GM04504 (cell line): ENCODE measurements at regions not wholly inside any gene's neighbourhood (a gene's known extent, or its start where the extent isn't known, plus 50 kb on each side); places are given as distances from the start of the nearest gene placed in this dataset.

ENCODE experiments used
- DNase-seq: peaks from one replicate; pipeline ENCODE4 v3.0.0-alpha.2; 2012; ENCODE audit warnings: low read depth

- no peak for DNase-seq
Observed at GRCh38 chr12:19054035-19054434, 75.5 kb upstream of the PLEKHA5 start.

- no peak for DNase-seq
Observed at GRCh38 chr12:19055589-19055988, 73.9 kb upstream of the PLEKHA5 start.

GRCh38 chr12:19058235-19059021 is 71.1 kb upstream of the PLEKHA5 start:
- no peak for DNase-seq

- DNase-seq: no peak
Observed at GRCh38 chr12:19064713-19065112, 64.8 kb upstream of the PLEKHA5 start.

- DNase-seq: no peak
Observed at GRCh38 chr12:19065223-19065622, 64.3 kb upstream of the PLEKHA5 start.

GRCh38 chr12:19065871-19066270 is 63.7 kb upstream of the PLEKHA5 start:
- no peak for DNase-seq

- DNase-seq: no peak
Observed at GRCh38 chr12:19066475-19067001, 63.0 kb upstream of the PLEKHA5 start.

GRCh38 chr12:19068137-19068536 is 61.4 kb upstream of the PLEKHA5 start:
- DNase-seq: no peak

GRCh38 chr12:19070341-19070740 is 59.2 kb upstream of the PLEKHA5 start:
- no peak for DNase-seq

- no peak for DNase-seq
Observed at GRCh38 chr12:19074700-19075099, 54.8 kb upstream of the PLEKHA5 start.

GRCh38 chr12:19075711-19076340 is 53.7 kb upstream of the PLEKHA5 start:
- no peak for DNase-seq
